ENCODE measurements at regions not wholly inside any gene's neighbourhood (a gene's known extent, or its start where the extent isn't known, plus 50 kb on each side); places are given as distances from the start of the nearest gene placed in this dataset.

- ATAC-seq (no peak), DNase-seq (no peak)
- Histone ChIP-seq H3K4me3 (no peak overlapping the region), H3K4me1 (ENCODE audit: low read depth) (no peaks in the 10 kb centered on the region), H3K36me3 (ENCODE audit: low read depth) (no peaks in the 10 kb centered on the region), H3K9me3 (peaks cover 14% of the 10 kb centered on the region)
- no peak for TF ChIP-seq CTCF (IDR thresholded peaks at IDR 0.05)
- intact Hi-C loops (cut with DNase I, micrococcal nuclease), result no loop called here
These were observed 456.3 kb upstream of the MYT1L start for GRCh38 chr2:2787301-2787907.

GRCh38 chr2:2782007-2782406 is 450.9 kb upstream of the MYT1L start:
- H3K4me3 ChIP-seq, result no peak overlapping the region
- intact Hi-C loops (cut with DNase I, micrococcal nuclease), result no loop called here
- no peaks in the 10 kb centered on the region for H3K36me3 ChIP-seq (ENCODE audit: low read depth)
- no peak for TF ChIP-seq CTCF (IDR thresholded peaks at IDR 0.05)
- no peak for DNase-seq
- H3K4me1 ChIP-seq (ENCODE audit: low read depth), result no peaks in the 10 kb centered on the region
- ATAC-seq, result no peak
- peaks cover 24% of the 10 kb centered on the region for H3K9me3 ChIP-seq

- no peak for DNase-seq
- ATAC-seq, result no peak
- H3K4me1 ChIP-seq (ENCODE audit: low read depth), result no peaks in the 10 kb centered on the region
- no peaks in the 10 kb centered on the region for H3K36me3 ChIP-seq (ENCODE audit: low read depth)
- TF ChIP-seq CTCF (IDR thresholded peaks at IDR 0.05), result no peak
- intact Hi-C loops (cut with DNase I, micrococcal nuclease), result no loop called here
- no peak overlapping the region for H3K4me3 ChIP-seq
- peaks cover 24% of the 10 kb centered on the region for H3K9me3 ChIP-seq
These were observed 448.7 kb upstream of the MYT1L start for GRCh38 chr2:2779727-2780126.

GRCh38 chr2:2777876-2778275 is 446.8 kb upstream of the MYT1L start:
- Histone ChIP-seq H3K9me3 (peaks cover 16% of the 10 kb centered on the region), H3K4me1 (ENCODE audit: low read depth) (no peaks in the 10 kb centered on the region), H3K36me3 (ENCODE audit: low read depth) (no peaks in the 10 kb centered on the region), H3K4me3 (no peak overlapping the region)
- DNase-seq, result no peak
- no peak for ATAC-seq
- TF ChIP-seq CTCF (IDR thresholded peaks at IDR 0.05), result no peak
- intact Hi-C loops (cut with DNase I, micrococcal nuclease), result no loop called here

GRCh38 chr2:2777213-2777612 is 446.1 kb upstream of the MYT1L start:
- peaks cover 14% of the 10 kb centered on the region for H3K9me3 ChIP-seq
- H3K4me1 ChIP-seq (ENCODE audit: low read depth), result no peaks in the 10 kb centered on the region
- intact Hi-C loops (cut with DNase I, micrococcal nuclease), result no loop called here
- TF ChIP-seq CTCF (IDR thresholded peaks at IDR 0.05), result no peak
- H3K4me3 ChIP-seq, result no peak overlapping the region
- ATAC-seq (no peak), DNase-seq (no peak)
- H3K36me3 ChIP-seq (ENCODE audit: low read depth), result no peaks in the 10 kb centered on the region

- Histone ChIP-seq H3K9me3 (peaks cover 6% of the 10 kb centered on the region), H3K4me3 (no peak overlapping the region), H3K4me1 (ENCODE audit: low read depth) (no peaks in the 10 kb centered on the region), H3K36me3 (ENCODE audit: low read depth) (no peaks in the 10 kb centered on the region)
- DNase-seq (no peak), ATAC-seq (no peak)
- intact Hi-C loops (cut with DNase I, micrococcal nuclease), result no loop called here
- TF ChIP-seq CTCF (IDR thresholded peaks at IDR 0.05), result no peak
These were observed 443.9 kb upstream of the MYT1L start for GRCh38 chr2:2775018-2775417.

Measured in mucosa of descending colon (tissue), 3 donors.